WTC11 (cell line): ENCODE measurements at regions not wholly inside any gene's neighbourhood (a gene's known extent, or its start where the extent isn't known, plus 50 kb on each side); places are given as distances from the start of the nearest gene placed in this dataset.

Experiments
- ATAC-seq: fragments of 200-7000 bp; cut with Tn5 transposase; 2 replicates; pipeline ENCODE4 v1.10.0; 2021; ENCODE audit warnings: mild to moderate bottlenecking, moderate library complexity
- CTCF ChIA-PET: fragments of 300-600 bp; sonication (Branson Sonifier 250); formaldehyde crosslinking; loops from one replicate; lab custom pipeline; 2021; ENCODE audit warnings: antibody characterized with exemption; lab: Charles Lee
- POLR2A ChIA-PET: fragments of 350-600 bp; sonication (Branson Sonifier 250); formaldehyde crosslinking; loops from one replicate; lab custom pipeline; 2021; ENCODE audit warnings: antibody characterized with exemption; lab: Charles Lee
- DNase-seq: peaks from one replicate; pipeline ENCODE4 v3.0.0; 2021; ENCODE audit warnings: low spot score
- H3K27ac Mint-ChIP-seq: 2 replicates; pipeline ENCODE4 v1.8.0; 2021; ENCODE audit warnings: mixed read lengths
- H3K27me3 Mint-ChIP-seq: 2 replicates; pipeline ENCODE4 v1.8.0; 2021; ENCODE audit warnings: low read depth, mild to moderate bottlenecking, moderate library complexity, mixed read lengths
- H3K36me3 Mint-ChIP-seq: 2 replicates; pipeline ENCODE4 v1.8.0; 2021; ENCODE audit warnings: mixed read lengths
- H3K4me1 Mint-ChIP-seq: 2 replicates; pipeline ENCODE4 v1.8.0; 2022; ENCODE audit warnings: mixed read lengths
- H3K4me3 Mint-ChIP-seq: 2 replicates; pipeline ENCODE4 v1.8.0; 2021; ENCODE audit warnings: mild to moderate bottlenecking, moderate library complexity, mixed read lengths
- H3K9me3 Mint-ChIP-seq: 2 replicates; pipeline ENCODE4 v1.8.0; 2021; ENCODE audit warnings: mixed read lengths
- CTCF ChIP-seq: fragments of 200-600 bp; IDR thresholded peaks from 2 replicates; pipeline ENCODE4 v1.8.0; 2022; ENCODE audit warnings: antibody characterized with exemption
- E2F1 ChIP-seq: sonication (generic); formaldehyde crosslinking; IDR thresholded peaks from 2 replicates; pipeline ENCODE4 v1.8.0; 2022; ENCODE audit warnings: mild to moderate bottlenecking, missing genetic modification reagents
- E2F5 ChIP-seq: sonication (generic); formaldehyde crosslinking; IDR thresholded peaks from 2 replicates; pipeline ENCODE4 v1.8.1; 2022; ENCODE audit warnings: mild to moderate bottlenecking, moderate library complexity, missing genetic modification reagents
- ELF4 ChIP-seq: sonication (generic); formaldehyde crosslinking; IDR thresholded peaks from 2 replicates; pipeline ENCODE4 v1.8.1; 2022; ENCODE audit warnings: low read depth, mild to moderate bottlenecking, moderate library complexity, missing genetic modification reagents
- ESRRA ChIP-seq: sonication (generic); formaldehyde crosslinking; IDR thresholded peaks from 2 replicates; pipeline ENCODE4 v1.8.1; 2022; ENCODE audit warnings: mild to moderate bottlenecking, missing genetic modification reagents, borderline replicate concordance
- GABPB1 ChIP-seq: sonication (generic); formaldehyde crosslinking; IDR thresholded peaks from 2 replicates; pipeline ENCODE4 v1.8.1; 2023; ENCODE audit warnings: mild to moderate bottlenecking, missing genetic modification reagents
- GRHL2 ChIP-seq: fragments of 250-450 bp; sonication (Bioruptor Pico); IDR thresholded peaks from 2 replicates; pipeline ENCODE4 v1.8.0; 2022; ENCODE audit warnings: mild to moderate bottlenecking, moderate library complexity; ENCODE audit not compliant: insufficient replicate concordance, severe bottlenecking
- MLX ChIP-seq: sonication (generic); formaldehyde crosslinking; IDR thresholded peaks from 2 replicates; pipeline ENCODE4 v1.8.1; 2023; ENCODE audit warnings: mild to moderate bottlenecking, missing genetic modification reagents, moderate library complexity
- NR1H2 ChIP-seq: sonication (generic); formaldehyde crosslinking; IDR thresholded peaks from 2 replicates; pipeline ENCODE4 v1.9.0; 2021; ENCODE audit warnings: mild to moderate bottlenecking, moderate library complexity, missing genetic modification reagents
- NR3C1 ChIP-seq: sonication (generic); formaldehyde crosslinking; conservative IDR thresholded peaks from 2 replicates; pipeline ENCODE4 v1.8.1; 2023; ENCODE audit warnings: low read depth, mild to moderate bottlenecking, missing genetic modification reagents
- RORB ChIP-seq: fragments of 250-450 bp; sonication (Bioruptor Pico); IDR thresholded peaks from 2 replicates; pipeline ENCODE4 v1.9.0; 2021; ENCODE audit warnings: mild to moderate bottlenecking
- SMAD3 ChIP-seq: sonication (generic); formaldehyde crosslinking; IDR thresholded peaks from 2 replicates; pipeline ENCODE4 v1.8.0; 2022; ENCODE audit warnings: missing genetic modification reagents, mild to moderate bottlenecking, borderline replicate concordance
- SP1 ChIP-seq: sonication (generic); formaldehyde crosslinking; conservative IDR thresholded peaks from 2 replicates; pipeline ENCODE4 v1.8.1; 2022; ENCODE audit warnings: missing genetic modification reagents
- ZBTB21 ChIP-seq: sonication (generic); formaldehyde crosslinking; IDR thresholded peaks from 2 replicates; pipeline ENCODE4 v1.8.1; 2023; ENCODE audit warnings: mild to moderate bottlenecking, missing genetic modification reagents, borderline replicate concordance
- ZBTB43 ChIP-seq: sonication (generic); formaldehyde crosslinking; IDR thresholded peaks from 2 replicates; pipeline ENCODE4 v1.8.1; 2023; ENCODE audit warnings: mild to moderate bottlenecking, missing genetic modification reagents
- ZNF138 ChIP-seq: sonication (generic); formaldehyde crosslinking; conservative IDR thresholded peaks from 2 replicates; pipeline ENCODE4 v1.8.1; 2022; ENCODE audit warnings: mild to moderate bottlenecking, moderate library complexity, missing genetic modification reagents
- ZNF317 ChIP-seq: sonication (generic); formaldehyde crosslinking; IDR thresholded peaks from 2 replicates; pipeline ENCODE4 v1.8.1; 2023; ENCODE audit warnings: low read depth, mild to moderate bottlenecking, moderate library complexity, missing genetic modification reagents, borderline replicate concordance
- ZNF416 ChIP-seq: fragments of 250-450 bp; sonication (Bioruptor Pico); IDR thresholded peaks from 2 replicates; pipeline ENCODE4 v1.9.0; 2021; ENCODE audit warnings: mild to moderate bottlenecking, inconsistent platforms
- ZNF425 ChIP-seq: fragments of 250-450 bp; sonication (Bioruptor Pico); conservative IDR thresholded peaks from 2 replicates; pipeline ENCODE4 v1.9.0; 2021; ENCODE audit warnings: mild to moderate bottlenecking
- ZNF512 ChIP-seq: sonication (generic); formaldehyde crosslinking; IDR thresholded peaks from 2 replicates; pipeline ENCODE4 v1.8.1; 2022; ENCODE audit warnings: missing genetic modification reagents, borderline replicate concordance
- ZNF671 ChIP-seq: fragments of 250-450 bp; sonication (Bioruptor Pico); IDR thresholded peaks from 2 replicates; pipeline ENCODE4 v1.8.0; 2021; ENCODE audit warnings: mild to moderate bottlenecking

GRCh38 chr2:122446761-122447160, 691.3 kb downstream of the TSN start:
- H3K27ac Mint-ChIP-seq, result no peak overlapping the region
- no peak for ATAC-seq
- CTCF ChIA-PET, result no interaction called here
- no peaks in the 10 kb centered on the region for H3K27me3 Mint-ChIP-seq
- POLR2A ChIA-PET, result interaction anchor here (0.6 kb wide), 1 partner anchor 242 kb away, joined by 3 read pairs; no protein-coding TSS in a partner anchor
- no peaks in the 10 kb centered on the region for H3K4me1 Mint-ChIP-seq
- no peak for DNase-seq
- peaks cover 28% of the 10 kb centered on the region for H3K9me3 Mint-ChIP-seq
- TF ChIP-seq RORB (CRISPR knock-in tag) (no peak), ZNF671 (CRISPR knock-in tag) (no peak), SP1 (CRISPR knock-in tag) (no peak), NR1H2 (no peak), E2F1 (CRISPR knock-in tag) (no peak), ZBTB43 (CRISPR knock-in tag) (no peak), MLX (no peak), SMAD3 (CRISPR knock-in tag) (no peak), ZNF138 (CRISPR knock-in tag) (no peak), GABPB1 (CRISPR knock-in tag) (no peak), ZNF512 (CRISPR knock-in tag) (no peak), GRHL2 (CRISPR knock-in tag) (no peak), ELF4 (no peak), ESRRA (CRISPR knock-in tag) (no peak)
- no peak overlapping the region for H3K4me3 Mint-ChIP-seq
- H3K36me3 Mint-ChIP-seq, result no peaks in the 10 kb centered on the region

- no peak for ATAC-seq
- H3K36me3 Mint-ChIP-seq, result no peaks in the 10 kb centered on the region
- no peaks in the 10 kb centered on the region for H3K4me1 Mint-ChIP-seq
- POLR2A ChIA-PET, result interaction anchor here (0.6 kb wide), 1 partner anchor 243 kb away, joined by 3 read pairs; no protein-coding TSS in a partner anchor
- CTCF ChIA-PET, result no interaction called here
- peaks cover 28% of the 10 kb centered on the region for H3K9me3 Mint-ChIP-seq
- H3K4me3 Mint-ChIP-seq, result no peak overlapping the region
- no peak for DNase-seq
- no peak overlapping the region for H3K27ac Mint-ChIP-seq
- TF ChIP-seq ZBTB21 (CRISPR knock-in tag) (no peak), ZNF416 (CRISPR knock-in tag) (no peak), ZNF317 (CRISPR knock-in tag) (0 out of 2 replicates have a peak, but pooled peaks have one; percentile 30)
- no peaks in the 10 kb centered on the region for H3K27me3 Mint-ChIP-seq
Measured at GRCh38 chr2:122447237-122447636, 691.8 kb downstream of the TSN start.

GRCh38 chr2:122451040-122451439, 695.6 kb downstream of the TSN start:
- DNase-seq, result no peak
- peaks cover 49% of the 10 kb centered on the region for H3K9me3 Mint-ChIP-seq
- POLR2A ChIA-PET, result no interaction called here

More at GRCh38 chr2:122451040-122451439, 695.6 kb downstream of the TSN start:
- TF ChIP-seq NR3C1 (CRISPR knock-in tag), result no peak
- TF ChIP-seq CTCF, result peak; percentile 46
- no peak for TF ChIP-seq ZNF425 (CRISPR knock-in tag)
- TF ChIP-seq E2F5 (CRISPR knock-in tag), result no peak
- no peak overlapping the region for H3K27ac Mint-ChIP-seq
- H3K4me1 Mint-ChIP-seq, result no peaks in the 10 kb centered on the region
- peak; percentile 77 for ATAC-seq
- CTCF ChIA-PET, result interaction anchor here (1.0 kb wide), 1 partner anchor 24 kb away, joined by 3 read pairs; no protein-coding TSS in a partner anchor
- no peaks in the 10 kb centered on the region for H3K27me3 Mint-ChIP-seq
- H3K36me3 Mint-ChIP-seq, result peaks cover 15% of the 10 kb centered on the region; the same call in 1 of the 2 replicates
- H3K4me3 Mint-ChIP-seq, result no peak overlapping the region
